HG03135 (cell line): ENCODE measurements at regions not wholly inside any gene's neighbourhood (a gene's known extent, or its start where the extent isn't known, plus 50 kb on each side); places are given as distances from the start of the nearest gene placed in this dataset.
"Not testable (repeated sequence)": the region's sequence is repeated elsewhere in the genome, so short reads cannot be mapped to it uniquely, and the experiment has no call there.

Source experiments
- ATAC-seq: cut with Tn5 transposase; IDR thresholded peaks from one replicate; pipeline ENCODE4 v1.9.1; 2021; ENCODE audit warnings: mild to moderate bottlenecking, moderate library complexity; ENCODE audit not compliant: unreplicated experiment

DNA sequence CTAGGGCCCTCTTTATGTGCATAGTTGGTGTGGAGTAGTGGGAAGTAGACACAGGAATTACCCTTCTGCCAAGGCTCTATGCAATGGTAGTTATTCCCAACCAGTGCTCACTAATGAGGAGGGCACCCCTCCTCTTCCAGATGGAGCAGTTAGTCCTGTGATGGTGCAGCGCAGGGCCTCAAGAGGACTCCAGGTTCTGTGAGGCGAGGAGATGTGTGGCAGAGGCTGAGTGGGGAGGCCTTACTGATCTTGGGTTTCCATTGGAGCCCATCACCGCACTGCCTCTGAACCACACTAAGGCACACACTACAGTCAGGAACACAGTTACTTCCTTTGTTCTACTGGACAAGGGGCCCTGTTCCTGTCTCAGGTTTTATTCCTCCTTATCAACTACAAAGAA is 122.5 kb upstream of the POU3F1 start:
- no peak for ATAC-seq

- ATAC-seq, result no peak
These were observed 121.8 kb upstream of the POU3F1 start for GRCh38 chr1:38168365-38168764.

GRCh38 chr1:38166461-38166860 is 119.9 kb upstream of the POU3F1 start:
- ATAC-seq, result no peak

GRCh38 chr1:38153778-38154470 is 107.3 kb upstream of the POU3F1 start:
- no peak for ATAC-seq

DNA sequence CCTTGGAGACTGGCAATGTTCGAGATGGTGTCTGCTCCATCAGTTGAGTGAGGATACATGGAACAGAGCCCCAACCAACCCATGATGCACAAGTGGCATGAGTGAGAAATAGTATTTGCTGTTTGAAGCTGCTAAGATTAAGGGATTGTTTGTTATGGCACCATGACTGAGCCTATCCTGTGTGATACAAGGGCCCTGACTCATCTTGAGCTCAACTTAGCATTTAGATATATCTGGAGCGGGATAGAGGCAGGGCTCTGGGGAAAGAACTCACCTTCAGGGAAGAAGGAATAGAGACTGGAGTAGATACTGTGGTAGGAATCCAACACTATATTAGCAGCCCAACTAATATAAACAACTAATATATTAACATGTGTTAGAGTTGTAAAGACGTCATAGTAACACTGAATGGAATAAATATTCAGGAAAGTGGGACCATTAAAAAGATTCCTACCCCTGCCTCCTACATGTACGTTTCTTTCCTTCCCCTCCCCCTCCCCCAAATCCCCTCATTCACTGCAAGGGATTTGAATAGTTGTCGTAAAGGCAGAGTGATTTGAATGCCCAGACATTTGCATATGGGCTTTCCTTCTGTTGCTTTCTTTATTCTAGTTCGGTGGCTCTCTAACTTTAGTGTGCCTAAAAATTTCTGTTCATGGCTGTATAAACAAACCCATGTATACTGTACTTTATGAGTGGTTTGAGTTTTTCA is 106.6 kb upstream of the POU3F1 start:
- ATAC-seq, result no peak

DNA sequence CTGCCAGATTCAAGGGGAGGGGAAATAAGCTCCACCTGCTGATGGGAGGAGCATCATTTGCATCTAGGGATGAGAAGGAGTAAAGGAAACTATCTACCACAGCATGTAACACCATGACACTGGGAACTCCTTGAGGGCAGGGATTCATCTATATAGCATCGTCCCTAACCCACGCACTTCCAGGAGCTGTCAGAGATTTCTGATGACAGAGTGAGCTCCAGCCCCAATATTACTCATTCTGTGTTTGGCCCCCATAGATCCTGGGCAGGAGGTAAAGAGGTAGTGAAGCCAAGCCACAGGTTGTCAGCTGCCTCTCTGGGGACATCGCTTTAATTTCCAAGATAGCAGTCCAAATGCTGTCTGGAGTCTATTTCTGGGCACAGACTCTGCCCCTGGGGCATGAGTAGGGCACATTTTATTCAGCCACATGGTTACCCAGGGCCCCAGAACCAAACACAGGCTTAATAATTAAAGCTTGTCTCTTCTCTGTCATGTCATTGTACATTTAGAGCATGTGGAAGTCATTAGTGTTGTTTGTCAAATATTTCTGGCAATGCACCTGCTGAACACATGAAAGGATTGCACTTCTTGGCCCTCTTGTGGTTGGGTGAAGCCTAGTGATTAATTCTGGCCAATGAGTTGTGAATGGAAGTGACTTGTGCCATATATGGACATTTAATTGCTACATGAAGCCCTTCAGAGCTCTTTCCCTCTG is 105.9 kb upstream of the POU3F1 start:
- no peak for ATAC-seq

DNA sequence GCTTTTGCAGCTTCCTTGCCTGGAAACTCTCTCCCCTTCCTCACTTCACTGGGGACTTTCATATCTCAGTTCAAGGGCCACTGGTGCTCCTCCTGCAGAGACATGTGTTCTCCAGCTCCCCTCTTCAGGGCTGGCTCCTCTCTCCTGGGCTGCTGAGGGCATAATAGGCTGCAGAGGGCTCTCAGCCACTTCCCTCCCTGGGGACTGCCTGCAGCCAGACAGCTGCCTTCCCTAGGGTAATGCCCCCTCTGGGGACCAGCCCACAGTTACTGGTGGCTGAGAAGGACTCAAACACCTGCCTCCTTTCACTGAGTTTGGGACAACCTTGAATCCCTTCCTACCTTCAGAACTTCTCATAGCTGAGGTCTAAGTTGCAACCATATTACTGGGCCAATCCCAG is 104.8 kb upstream of the POU3F1 start:
- no peak for ATAC-seq

- ATAC-seq, result not testable (repeated sequence)
These were observed 99.5 kb upstream of the POU3F1 start for GRCh38 chr1:38146079-38146478.

GRCh38 chr1:38142606-38143005 is 96.0 kb upstream of the POU3F1 start:
- ATAC-seq, result no peak

DNA sequence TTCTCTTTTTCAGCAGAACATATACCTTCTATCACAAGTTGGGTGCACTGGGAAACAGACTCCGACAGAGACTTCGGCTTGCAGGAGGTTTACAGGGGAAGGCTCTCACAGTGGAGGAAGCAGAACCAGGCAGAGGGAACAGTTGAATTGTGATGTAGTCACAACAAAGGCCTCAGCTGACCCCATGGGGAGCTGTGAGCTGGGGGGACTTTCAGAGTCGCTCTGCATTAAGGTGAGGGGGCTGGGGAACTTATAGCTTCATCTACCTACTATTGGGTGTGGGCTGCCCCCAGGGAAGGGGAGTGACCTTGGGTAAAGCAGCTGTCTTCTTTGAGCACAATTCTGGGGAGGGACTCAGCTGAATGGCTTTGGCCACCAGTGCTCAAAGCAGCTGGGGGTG is 94.9 kb upstream of the POU3F1 start:
- ATAC-seq, result no peak

DNA sequence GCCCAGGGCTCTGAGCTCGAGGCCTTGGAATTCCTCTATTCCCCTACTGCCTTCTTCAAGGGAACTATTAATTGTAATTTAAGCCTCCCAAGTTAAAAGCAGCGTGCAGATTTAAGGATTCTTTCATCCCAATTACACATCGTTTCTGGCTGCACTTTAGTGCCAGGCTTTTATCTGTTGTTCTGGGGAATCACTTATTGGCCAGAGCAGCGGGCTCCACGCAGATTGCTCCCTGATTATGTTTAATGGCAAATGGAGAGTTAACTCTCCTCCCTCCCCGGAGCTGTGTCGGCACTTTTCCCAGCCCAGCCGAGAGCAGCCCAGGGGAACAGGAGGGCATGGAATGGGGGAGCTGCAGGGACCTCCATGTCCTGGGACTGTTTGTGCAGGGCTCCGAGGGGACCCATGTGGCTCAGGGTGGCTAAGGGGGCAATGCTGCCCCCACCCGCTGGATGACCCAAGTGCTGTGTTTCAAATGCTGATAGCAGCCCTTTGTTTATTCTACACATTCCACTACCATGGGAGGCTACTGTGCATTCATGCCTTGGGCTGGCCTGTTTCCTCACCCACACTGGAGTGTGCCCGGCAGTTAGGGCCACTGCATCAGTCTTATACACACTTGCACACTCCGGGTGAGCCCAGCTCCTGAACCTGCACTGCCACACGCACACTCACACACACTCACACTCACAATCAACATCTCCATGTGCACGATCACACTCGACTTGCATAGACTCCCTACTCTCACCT is 93.3 kb upstream of the POU3F1 start:
- ATAC-seq, result no peak

- ATAC-seq, result no peak
These were observed 92.1 kb upstream of the POU3F1 start for GRCh38 chr1:38138498-38139233.

- no peak for ATAC-seq
These were observed 90.6 kb upstream of the POU3F1 start for GRCh38 chr1:38137164-38137563.

- ATAC-seq, result no peak
These were observed 89.2 kb upstream of the POU3F1 start for GRCh38 chr1:38135625-38136414.

- no peak for ATAC-seq
These were observed 87.7 kb upstream of the POU3F1 start for GRCh38 chr1:38134294-38134755.

DNA sequence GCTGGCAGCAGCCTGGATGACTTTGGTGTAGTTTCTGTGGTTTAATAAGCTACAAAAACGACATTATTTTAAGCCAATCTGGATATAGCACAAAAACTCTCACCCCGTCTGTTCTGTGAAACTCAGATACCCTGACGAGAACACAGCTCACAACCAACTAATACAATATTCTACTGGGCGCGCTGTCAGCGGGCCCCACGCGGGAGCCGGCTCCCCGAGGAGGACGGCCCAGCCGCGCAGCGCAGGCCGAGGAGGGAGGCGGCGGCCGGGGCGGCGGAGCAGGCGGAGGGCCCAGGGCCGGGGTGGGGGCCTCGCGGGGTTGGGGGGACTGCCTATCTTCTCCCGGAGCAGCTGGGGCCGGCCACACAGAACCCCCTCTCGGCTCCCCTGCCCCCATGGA is 87.2 kb upstream of the POU3F1 start:
- no peak for ATAC-seq

DNA sequence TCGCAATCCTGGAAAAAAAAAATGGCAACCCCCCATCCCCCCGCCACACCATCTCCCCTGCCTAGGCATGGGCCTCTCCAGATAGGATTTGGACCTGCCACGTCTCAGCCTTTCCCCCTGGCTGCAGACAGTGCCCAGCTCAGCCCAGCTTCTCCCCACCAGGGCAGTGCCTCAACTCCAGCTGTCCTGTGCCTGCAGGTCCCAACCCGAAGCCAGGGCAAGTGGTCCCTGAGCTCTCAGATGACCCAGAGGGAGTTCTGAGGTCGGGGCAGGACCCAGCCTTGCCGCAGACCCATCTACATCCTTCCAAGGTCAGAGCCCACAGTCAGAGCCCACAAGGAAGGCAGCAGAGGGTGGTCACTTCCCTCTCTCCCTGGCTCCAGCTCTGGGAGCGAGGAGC is 86.7 kb upstream of the POU3F1 start:
- no peak for ATAC-seq

GRCh38 chr1:38132681-38133080 is 86.1 kb upstream of the POU3F1 start:
- no peak for ATAC-seq

- ATAC-seq, result no peak
These were observed 84.5 kb upstream of the POU3F1 start for GRCh38 chr1:38131024-38131585.
